Nephron progenitor cell (in vitro differentiated cells): ENCODE measurements at regions not wholly inside any gene's neighbourhood (a gene's known extent, or its start where the extent isn't known, plus 50 kb on each side); places are given as distances from the start of the nearest gene placed in this dataset.

Source experiments
- DNase-seq: peaks from one replicate; pipeline ENCODE4 v3.0.0; 2021
- H3K27ac Mint-ChIP-seq: 2 replicates; pipeline ENCODE4 v1.8.0; 2021; ENCODE audit warnings: mild to moderate bottlenecking, moderate library complexity, mixed read lengths
- H3K27me3 Mint-ChIP-seq: 2 replicates; pipeline ENCODE4 v1.8.0; 2021; ENCODE audit warnings: mild to moderate bottlenecking, low read depth, mixed read lengths; ENCODE audit not compliant: poor library complexity
- H3K36me3 Mint-ChIP-seq: 2 replicates; pipeline ENCODE4 v1.8.0; 2021; ENCODE audit warnings: low read depth, mixed read lengths
- H3K4me1 Mint-ChIP-seq: 2 replicates; pipeline ENCODE4 v1.8.0; 2021; ENCODE audit warnings: mixed read lengths
- H3K4me3 Mint-ChIP-seq: 2 replicates; pipeline ENCODE4 v1.8.0; 2021; ENCODE audit warnings: mild to moderate bottlenecking, moderate library complexity, mixed read lengths
- H3K9me3 Mint-ChIP-seq: 2 replicates; pipeline ENCODE4 v1.8.0; 2021; ENCODE audit warnings: mild to moderate bottlenecking, moderate library complexity, mixed read lengths
- CTCF ChIP-seq: fragments of 200-600 bp; sonication (generic); IDR thresholded peaks from 2 replicates; pipeline ENCODE4 v1.5.0; 2021; ENCODE audit warnings: antibody characterized with exemption

- no peak for TF ChIP-seq CTCF
- Mint-ChIP-seq H3K9me3 (peaks cover 3% of the 10 kb centered on the region), H3K27ac (no peak overlapping the region), H3K27me3 (peaks cover 7% of the 10 kb centered on the region), H3K4me1 (peaks cover 9% of the 10 kb centered on the region), H3K36me3 (no peaks in the 10 kb centered on the region), H3K4me3 (no peak overlapping the region)
- DNase-seq: no peak
These were observed 266.3 kb upstream of the LINC00305 start for GRCh38 chr18:64415218-64415617.

DNA sequence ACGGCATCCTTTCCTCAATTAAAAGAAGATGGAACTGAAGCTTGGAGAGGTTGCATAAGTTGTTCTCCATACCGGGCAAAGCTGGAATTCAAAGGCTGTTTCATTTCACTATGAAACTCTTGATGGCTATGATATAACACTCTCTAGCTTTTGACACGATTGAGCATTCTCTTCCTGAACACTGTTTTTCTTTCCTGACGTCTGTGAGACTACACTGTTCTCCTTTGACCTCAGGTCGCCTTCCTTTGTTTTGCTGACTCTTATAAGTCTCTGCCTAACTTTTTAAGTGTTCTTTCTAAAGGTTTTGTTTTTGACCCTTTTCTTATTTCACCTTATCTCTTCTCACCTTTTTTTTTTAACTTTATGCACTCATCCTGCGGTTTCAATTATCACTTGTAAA is 261.8 kb upstream of the LINC00305 start:
- no peak for TF ChIP-seq CTCF
- no peak for DNase-seq
- H3K27me3 Mint-ChIP-seq: peaks cover 3% of the 10 kb centered on the region
- H3K36me3 Mint-ChIP-seq: no peaks in the 10 kb centered on the region
- no peak overlapping the region for H3K4me3 Mint-ChIP-seq
- H3K9me3 Mint-ChIP-seq: peaks cover 3% of the 10 kb centered on the region
- no peak overlapping the region for H3K27ac Mint-ChIP-seq
- peaks cover 9% of the 10 kb centered on the region for H3K4me1 Mint-ChIP-seq

- H3K4me1 Mint-ChIP-seq: peaks cover 9% of the 10 kb centered on the region
These were observed 260.6 kb upstream of the LINC00305 start for GRCh38 chr18:64409511-64409910.

DNA sequence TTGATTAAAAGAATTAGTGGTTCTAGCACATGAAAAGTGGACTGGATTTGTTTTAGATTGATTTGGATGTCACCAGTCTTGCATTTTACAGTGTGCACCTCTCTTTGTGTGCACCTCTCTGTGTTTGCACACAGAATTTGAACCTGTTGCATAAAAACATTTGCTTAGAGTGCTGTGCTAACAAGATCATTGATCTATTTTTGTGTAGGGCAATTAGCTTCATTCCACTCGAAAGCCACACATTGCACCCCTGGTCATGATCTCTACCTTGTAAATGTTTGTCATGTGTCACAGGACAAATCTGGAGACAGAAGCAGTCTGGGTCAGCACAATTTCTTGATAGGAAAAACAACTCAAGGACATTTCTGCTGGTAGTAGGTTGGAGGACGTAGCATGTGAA is 258.7 kb upstream of the LINC00305 start:
- no peaks in the 10 kb centered on the region for H3K27me3 Mint-ChIP-seq
- H3K27ac Mint-ChIP-seq: no peak overlapping the region
- no peak overlapping the region for H3K4me3 Mint-ChIP-seq
- no peaks in the 10 kb centered on the region for H3K9me3 Mint-ChIP-seq
- no peak for DNase-seq
- TF ChIP-seq CTCF: no peak
- no peaks in the 10 kb centered on the region for H3K36me3 Mint-ChIP-seq
- peaks cover 9% of the 10 kb centered on the region for H3K4me1 Mint-ChIP-seq

More at GRCh38 chr18:64409511-64409910, 260.6 kb upstream of the LINC00305 start:
- peak; percentile 52 for TF ChIP-seq CTCF
- Mint-ChIP-seq H3K27ac (no peak overlapping the region), H3K27me3 (no peaks in the 10 kb centered on the region), H3K36me3 (no peaks in the 10 kb centered on the region), H3K9me3 (peaks cover 3% of the 10 kb centered on the region), H3K4me3 (no peak overlapping the region)
- DNase-seq: peak; percentile 4

GRCh38 chr18:64405161-64405560 is 256.3 kb upstream of the LINC00305 start:
- no peak for DNase-seq
- no peaks in the 10 kb centered on the region for H3K9me3 Mint-ChIP-seq
- H3K36me3 Mint-ChIP-seq: no peaks in the 10 kb centered on the region
- no peaks in the 10 kb centered on the region for H3K27me3 Mint-ChIP-seq
- H3K4me3 Mint-ChIP-seq: no peak overlapping the region
- H3K4me1 Mint-ChIP-seq: no peaks in the 10 kb centered on the region
- no peak for TF ChIP-seq CTCF
- H3K27ac Mint-ChIP-seq: no peak overlapping the region

DNA sequence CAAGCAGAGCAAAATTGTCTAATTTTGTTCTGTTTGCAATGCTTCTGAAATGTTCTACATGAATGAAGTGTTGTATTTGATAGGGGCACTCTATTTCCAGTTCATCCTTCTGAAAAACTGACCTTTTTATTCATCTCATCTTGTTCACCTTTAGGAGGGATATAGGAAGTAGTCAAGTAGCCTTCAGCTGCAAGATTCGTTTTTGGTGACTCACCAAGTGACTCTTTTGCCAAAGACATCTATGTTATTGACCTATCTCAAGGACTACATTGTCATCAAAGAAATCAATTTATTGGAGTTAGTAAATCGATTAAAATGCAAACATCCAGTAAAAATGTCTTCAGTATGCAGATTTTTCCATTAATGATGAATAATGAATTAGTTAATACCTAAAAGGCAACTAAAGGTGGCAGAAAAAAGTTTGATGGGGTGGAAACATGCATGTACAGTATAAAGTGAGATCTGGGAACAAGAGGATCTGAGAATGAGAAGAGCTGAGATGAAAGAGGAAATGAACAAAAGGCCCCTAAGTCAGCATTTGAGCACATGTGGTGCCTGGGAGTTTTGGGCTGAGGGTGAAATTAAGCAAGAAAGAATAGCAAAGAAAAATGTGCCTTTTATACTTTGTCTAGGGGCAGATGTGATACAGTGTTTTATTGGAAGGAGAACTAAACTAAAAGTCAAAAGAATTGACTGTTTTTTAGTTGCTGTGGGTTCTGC is 255.1 kb upstream of the LINC00305 start:
- no peaks in the 10 kb centered on the region for H3K9me3 Mint-ChIP-seq
- no peaks in the 10 kb centered on the region for H3K36me3 Mint-ChIP-seq
- H3K4me3 Mint-ChIP-seq: no peak overlapping the region
- no peaks in the 10 kb centered on the region for H3K27me3 Mint-ChIP-seq
- no peaks in the 10 kb centered on the region for H3K4me1 Mint-ChIP-seq
- no peak for DNase-seq
- H3K27ac Mint-ChIP-seq: no peak overlapping the region
- no peak for TF ChIP-seq CTCF
